Activated B cell treated with CpG ODN at 0.5 μM for 24 hours (primary cell): ENCODE measurements at regions not wholly inside any gene's neighbourhood (a gene's known extent, or its start where the extent isn't known, plus 50 kb on each side); places are given as distances from the start of the nearest gene placed in this dataset.

Experiments used
- ATAC-seq: fragments of 200-7000 bp; cut with Tn5 transposase; one replicate; pipeline ENCODE4 v1.10.0; 2021; ENCODE audit warnings: low read depth, mild to moderate bottlenecking, moderate library complexity
- CTCF ChIA-PET: fragments of 350-600 bp; sonication (Branson Sonifier 250); formaldehyde crosslinking; loops from one replicate; lab custom pipeline; 2021; ENCODE audit warnings: antibody characterized with exemption; lab: Charles Lee
- POLR2A ChIA-PET: fragments of 350-600 bp; sonication (Branson Sonifier 250); formaldehyde crosslinking; loops from one replicate; lab custom pipeline; 2021; ENCODE audit warnings: antibody characterized with exemption; lab: Charles Lee
- DNase-seq: peaks from one replicate; pipeline ENCODE4 v3.0.0; 2022
- H3K27ac Mint-ChIP-seq: one replicate; pipeline ENCODE4 v1.8.0; 2020; ENCODE audit warnings: mixed read lengths
- H3K27me3 Mint-ChIP-seq: one replicate; pipeline ENCODE4 v1.8.0; 2021; ENCODE audit warnings: mixed read lengths
- H3K36me3 Mint-ChIP-seq: one replicate; pipeline ENCODE4 v1.8.0; 2021; ENCODE audit warnings: low read depth, mixed read lengths
- H3K4me1 Mint-ChIP-seq: one replicate; pipeline ENCODE4 v1.8.0; 2021; ENCODE audit warnings: mixed read lengths
- H3K4me3 Mint-ChIP-seq: one replicate; pipeline ENCODE4 v1.8.0; 2020; ENCODE audit warnings: mild to moderate bottlenecking, mixed read lengths
- H3K9me3 Mint-ChIP-seq: one replicate; pipeline ENCODE4 v1.8.0; 2020; ENCODE audit warnings: mixed read lengths
- intact Hi-C: fragments of 100-400 bp; cut with micrococcal nuclease; formaldehyde crosslinking; loops from one replicate; pipeline ENCODE4 v1.15.1; 2024
- TF ChIP-seq, protein P1 (sequence below): fragments of 200-600 bp; IDR thresholded peaks from one replicate; pipeline ENCODE4 v1.8.0; 2022; ENCODE audit warnings: antibody characterized with exemption, mild to moderate bottlenecking

DNA sequence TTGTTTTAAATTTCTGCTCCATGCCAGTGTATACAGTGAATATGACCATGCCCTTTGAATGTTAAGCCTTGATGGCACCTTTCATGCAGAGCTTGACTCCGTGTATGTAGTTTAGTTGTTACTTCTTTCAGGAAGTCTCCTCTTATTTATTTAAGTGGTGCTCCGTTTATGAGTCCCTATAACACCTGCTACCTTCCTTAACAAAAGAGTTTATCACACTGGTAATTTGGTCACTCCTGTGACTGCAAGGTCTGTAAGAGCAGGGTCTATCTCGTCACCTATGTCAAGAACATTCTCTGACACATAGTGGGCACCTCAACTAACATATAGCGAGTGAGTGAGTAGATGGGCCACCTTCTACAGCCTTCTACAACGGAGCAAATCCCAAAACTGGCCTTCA is 152.5 kb downstream of the CCDC34 start:
- POLR2A ChIA-PET: no interaction called here
- no peaks in the 10 kb centered on the region for H3K36me3 Mint-ChIP-seq
- no peak for DNase-seq
- peaks cover 4% of the 10 kb centered on the region for H3K27me3 Mint-ChIP-seq
- no peak overlapping the region for H3K4me3 Mint-ChIP-seq
- no peak for ATAC-seq
- H3K27ac Mint-ChIP-seq: no peak overlapping the region
- H3K4me1 Mint-ChIP-seq: no peaks in the 10 kb centered on the region
- CTCF ChIA-PET: no interaction called here
- TF ChIP-seq, protein P1, sequence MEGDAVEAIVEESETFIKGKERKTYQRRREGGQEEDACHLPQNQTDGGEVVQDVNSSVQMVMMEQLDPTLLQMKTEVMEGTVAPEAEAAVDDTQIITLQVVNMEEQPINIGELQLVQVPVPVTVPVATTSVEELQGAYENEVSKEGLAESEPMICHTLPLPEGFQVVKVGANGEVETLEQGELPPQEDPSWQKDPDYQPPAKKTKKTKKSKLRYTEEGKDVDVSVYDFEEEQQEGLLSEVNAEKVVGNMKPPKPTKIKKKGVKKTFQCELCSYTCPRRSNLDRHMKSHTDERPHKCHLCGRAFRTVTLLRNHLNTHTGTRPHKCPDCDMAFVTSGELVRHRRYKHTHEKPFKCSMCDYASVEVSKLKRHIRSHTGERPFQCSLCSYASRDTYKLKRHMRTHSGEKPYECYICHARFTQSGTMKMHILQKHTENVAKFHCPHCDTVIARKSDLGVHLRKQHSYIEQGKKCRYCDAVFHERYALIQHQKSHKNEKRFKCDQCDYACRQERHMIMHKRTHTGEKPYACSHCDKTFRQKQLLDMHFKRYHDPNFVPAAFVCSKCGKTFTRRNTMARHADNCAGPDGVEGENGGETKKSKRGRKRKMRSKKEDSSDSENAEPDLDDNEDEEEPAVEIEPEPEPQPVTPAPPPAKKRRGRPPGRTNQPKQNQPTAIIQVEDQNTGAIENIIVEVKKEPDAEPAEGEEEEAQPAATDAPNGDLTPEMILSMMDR: no peak
- no peaks in the 10 kb centered on the region for H3K9me3 Mint-ChIP-seq
- intact Hi-C loops: no loop called here

DNA sequence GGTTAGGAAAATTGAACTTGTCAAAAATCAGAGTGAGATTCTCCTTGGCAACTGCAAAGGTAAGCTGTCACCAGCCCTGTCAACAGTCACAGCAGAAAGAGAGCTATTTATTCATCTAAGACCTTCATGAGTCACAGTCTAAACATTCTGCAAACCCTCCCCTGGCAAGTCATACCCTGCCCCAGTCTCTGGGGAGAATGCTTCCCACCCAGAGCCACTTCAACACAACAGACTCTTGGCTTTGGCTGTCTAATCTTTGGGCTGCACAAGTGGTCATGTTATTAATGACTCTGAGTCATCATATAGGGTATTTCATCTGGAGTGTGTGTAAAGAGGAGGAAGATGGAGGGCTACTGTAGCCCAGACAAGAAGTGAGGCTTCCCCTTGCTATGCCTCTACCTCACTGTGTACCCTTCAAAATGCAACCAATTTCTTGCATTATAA is 153.4 kb downstream of the CCDC34 start:
- no peak overlapping the region for H3K4me3 Mint-ChIP-seq
- no peaks in the 10 kb centered on the region for H3K36me3 Mint-ChIP-seq
- POLR2A ChIA-PET: interaction anchor here (0.6 kb wide), 1 partner anchor 96 kb away, joined by 4 read pairs; no protein-coding TSS in a partner anchor
- no peak overlapping the region for H3K27ac Mint-ChIP-seq
- H3K27me3 Mint-ChIP-seq: peaks cover 4% of the 10 kb centered on the region
- DNase-seq: no peak
- ATAC-seq: peak; percentile 64
- CTCF ChIA-PET: no interaction called here
- intact Hi-C loops: loop anchor here (2.0 kb wide), 1 partner anchor 25 kb away; no protein-coding TSS in a partner anchor
- TF ChIP-seq, protein P1: no peak
- H3K4me1 Mint-ChIP-seq: no peaks in the 10 kb centered on the region
- no peaks in the 10 kb centered on the region for H3K9me3 Mint-ChIP-seq

DNA sequence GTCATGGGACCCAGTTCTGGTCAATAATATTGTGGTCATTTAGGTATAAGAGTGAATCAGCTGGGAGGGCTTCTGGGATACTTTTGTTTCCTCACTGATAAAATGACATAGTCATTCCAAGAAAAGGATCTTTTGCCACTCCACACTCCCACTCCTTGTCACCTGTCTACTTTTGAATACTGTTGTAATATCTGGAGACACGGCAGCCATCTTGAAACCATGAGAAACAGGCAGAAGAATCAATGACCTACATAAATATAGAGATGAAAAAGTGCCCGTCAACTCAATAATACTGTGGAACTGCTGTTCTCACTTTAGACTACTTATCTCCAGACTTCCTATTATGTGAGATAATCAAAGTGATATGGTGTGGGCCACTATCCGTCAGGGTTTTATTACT is 154.2 kb downstream of the CCDC34 start:
- DNase-seq: no peak
- TF ChIP-seq, protein P1: no peak
- ChIA-PET CTCF (no interaction called here), POLR2A (interaction anchor here (0.6 kb wide), 1 partner anchor 96 kb away, joined by 4 read pairs; no protein-coding TSS in a partner anchor)
- no peaks in the 10 kb centered on the region for H3K9me3 Mint-ChIP-seq
- H3K4me3 Mint-ChIP-seq: no peak overlapping the region
- H3K27ac Mint-ChIP-seq: no peak overlapping the region
- H3K36me3 Mint-ChIP-seq: no peaks in the 10 kb centered on the region
- no peak for ATAC-seq
- intact Hi-C loops: loop anchor here (2.0 kb wide), 1 partner anchor 26 kb away; no protein-coding TSS in a partner anchor
- H3K27me3 Mint-ChIP-seq: peaks cover 3% of the 10 kb centered on the region
- H3K4me1 Mint-ChIP-seq: no peaks in the 10 kb centered on the region

DNA sequence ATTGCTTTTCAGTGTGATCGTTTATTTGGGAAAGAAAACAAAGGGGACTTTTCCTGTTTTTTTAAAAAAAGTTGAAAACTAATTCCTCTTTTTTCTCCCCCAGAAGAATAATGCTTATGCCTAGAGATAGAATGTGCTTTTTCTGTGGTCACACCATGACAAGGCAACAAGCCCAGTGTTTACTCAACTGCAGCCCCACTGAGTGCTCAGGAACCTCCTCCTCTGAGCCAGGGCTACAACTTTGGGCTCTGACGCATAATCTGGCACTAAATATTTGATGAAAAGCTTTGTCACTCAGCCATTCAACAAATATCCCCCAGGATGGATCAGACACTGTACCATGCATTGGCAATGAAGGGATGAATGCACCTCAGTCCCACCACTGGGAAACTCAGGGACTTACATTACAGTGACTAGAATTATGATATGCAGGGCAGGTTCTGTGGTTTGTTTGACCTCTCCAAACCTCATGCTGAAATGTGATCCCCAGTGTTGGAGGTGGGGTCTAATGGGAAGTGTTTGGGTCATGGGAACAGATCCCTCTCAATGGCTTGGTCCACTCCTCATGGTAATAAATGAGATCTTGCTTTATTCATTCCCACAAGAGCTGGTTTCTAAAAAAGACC is 155.9 kb downstream of the CCDC34 start:
- Mint-ChIP-seq H3K4me3 (no peak overlapping the region), H3K9me3 (no peaks in the 10 kb centered on the region), H3K27ac (no peak overlapping the region), H3K27me3 (peaks cover 2% of the 10 kb centered on the region), H3K36me3 (no peaks in the 10 kb centered on the region), H3K4me1 (no peaks in the 10 kb centered on the region)
- intact Hi-C loops: no loop called here
- DNase-seq: no peak
- ATAC-seq: no peak
- ChIA-PET POLR2A (no interaction called here), CTCF (no interaction called here)
- TF ChIP-seq, protein P1: no peak

DNA sequence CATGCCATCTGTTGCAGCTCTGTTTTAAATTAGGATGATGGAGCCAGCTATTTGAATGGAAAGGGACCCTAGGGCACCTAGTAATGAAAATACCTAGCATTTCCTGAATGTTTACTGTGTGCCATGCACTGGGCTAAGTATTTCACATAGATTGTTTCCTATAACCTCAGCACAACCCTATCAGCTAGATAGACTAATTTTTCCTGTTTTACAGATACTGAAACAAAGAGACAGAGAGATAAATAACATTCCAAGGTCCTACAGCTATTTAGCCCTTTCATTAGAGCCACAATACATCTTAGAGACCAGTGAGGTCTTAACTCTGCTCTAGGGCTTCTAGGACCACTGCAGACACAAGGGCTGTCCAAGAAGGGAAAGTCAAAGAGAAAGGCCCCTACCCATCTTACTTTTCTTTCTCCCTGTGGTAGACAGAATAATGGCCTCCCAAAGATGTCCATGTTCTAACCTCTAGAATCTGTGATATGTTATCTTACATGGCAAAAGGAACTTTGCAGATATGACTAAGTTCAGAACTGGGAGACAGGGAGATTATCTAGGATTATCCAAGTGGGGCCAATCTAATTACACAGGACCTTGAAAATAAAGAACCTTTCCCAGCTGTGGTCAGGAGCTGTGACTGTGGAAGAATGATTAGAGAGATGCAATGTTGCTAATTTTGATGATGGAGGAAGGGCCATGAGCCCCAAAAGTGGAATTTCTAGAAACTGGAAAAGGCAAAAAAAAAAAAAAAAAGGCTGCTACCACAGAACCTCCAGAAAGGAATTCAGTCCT is 157.0 kb downstream of the CCDC34 start:
- no peak overlapping the region for H3K27ac Mint-ChIP-seq
- TF ChIP-seq, protein P1: no peak
- ATAC-seq: no peak
- ChIA-PET CTCF (interaction anchor here (0.7 kb wide), 1 partner anchor 280 kb away, joined by 4 read pairs; no protein-coding TSS in a partner anchor), POLR2A (no interaction called here)
- no peaks in the 10 kb centered on the region for H3K36me3 Mint-ChIP-seq
- H3K27me3 Mint-ChIP-seq: peaks cover 2% of the 10 kb centered on the region
- H3K4me1 Mint-ChIP-seq: no peaks in the 10 kb centered on the region
- intact Hi-C loops: no loop called here
- no peaks in the 10 kb centered on the region for H3K9me3 Mint-ChIP-seq
- H3K4me3 Mint-ChIP-seq: no peak overlapping the region
- no peak for DNase-seq
